GOT3 (cell line): ENCODE measurements at regions not wholly inside any gene's neighbourhood (a gene's known extent, or its start where the extent isn't known, plus 50 kb on each side); places are given as distances from the start of the nearest gene placed in this dataset.

Experiments used
- DNase-seq: peaks from one replicate; lab custom pipeline; 2025; ENCODE audit warnings: mixed read lengths; lab: John Stamatoyannopoulos, UW

GRCh38 chr3:22308871-22309270 lies 557.9 kb upstream of the ZNF385D start:
- no peak for DNase-seq

DNA sequence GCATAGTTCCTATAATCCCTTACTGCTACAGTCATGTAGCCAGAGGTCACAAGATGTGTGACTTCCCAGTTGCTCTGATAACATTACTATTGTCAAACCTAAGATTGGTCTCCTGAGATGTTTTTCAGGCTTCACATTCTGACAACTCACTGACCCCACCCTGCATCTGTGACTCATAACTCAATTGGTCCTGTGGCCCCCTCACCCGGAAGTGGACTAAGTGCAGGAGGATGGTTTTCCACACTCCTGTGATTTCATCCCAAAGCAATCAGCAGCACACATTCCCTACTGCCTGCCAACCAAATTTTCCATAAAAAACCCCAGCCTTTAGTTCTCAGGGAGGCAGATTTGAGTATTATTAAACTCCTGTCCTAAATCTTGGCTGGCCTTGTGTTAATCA lies 564.9 kb upstream of the ZNF385D start:
- no peak for DNase-seq

DNA sequence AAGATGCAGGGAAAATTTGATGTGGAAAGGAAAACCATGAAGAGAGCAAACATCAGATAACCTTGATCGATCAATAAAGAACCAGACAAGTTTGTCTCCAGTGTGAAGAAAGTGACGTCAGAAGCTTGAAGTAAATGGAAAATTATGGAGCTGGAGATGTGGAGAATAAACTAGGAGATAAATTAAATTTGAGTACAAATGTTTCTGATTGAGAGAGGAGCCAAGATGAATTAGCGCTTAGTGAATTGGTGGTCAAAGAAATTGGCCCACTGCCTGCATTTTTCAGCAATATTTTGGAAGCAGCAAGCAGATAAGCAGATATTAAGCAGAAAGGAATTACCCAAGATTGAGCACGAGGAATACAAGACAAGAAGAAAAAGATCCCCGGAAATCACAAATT lies 567.3 kb upstream of the ZNF385D start:
- DNase-seq, result no peak

GRCh38 chr3:22319446-22319845 lies 568.4 kb upstream of the ZNF385D start:
- no peak for DNase-seq

- DNase-seq, result no peak
These were observed 571.9 kb upstream of the ZNF385D start for GRCh38 chr3:22322861-22323260.

- no peak for DNase-seq
These were observed 575.3 kb upstream of the ZNF385D start for GRCh38 chr3:22326305-22326704.

- no peak for DNase-seq
These were observed 584.0 kb upstream of the ZNF385D start for GRCh38 chr3:22334996-22335395.

DNA sequence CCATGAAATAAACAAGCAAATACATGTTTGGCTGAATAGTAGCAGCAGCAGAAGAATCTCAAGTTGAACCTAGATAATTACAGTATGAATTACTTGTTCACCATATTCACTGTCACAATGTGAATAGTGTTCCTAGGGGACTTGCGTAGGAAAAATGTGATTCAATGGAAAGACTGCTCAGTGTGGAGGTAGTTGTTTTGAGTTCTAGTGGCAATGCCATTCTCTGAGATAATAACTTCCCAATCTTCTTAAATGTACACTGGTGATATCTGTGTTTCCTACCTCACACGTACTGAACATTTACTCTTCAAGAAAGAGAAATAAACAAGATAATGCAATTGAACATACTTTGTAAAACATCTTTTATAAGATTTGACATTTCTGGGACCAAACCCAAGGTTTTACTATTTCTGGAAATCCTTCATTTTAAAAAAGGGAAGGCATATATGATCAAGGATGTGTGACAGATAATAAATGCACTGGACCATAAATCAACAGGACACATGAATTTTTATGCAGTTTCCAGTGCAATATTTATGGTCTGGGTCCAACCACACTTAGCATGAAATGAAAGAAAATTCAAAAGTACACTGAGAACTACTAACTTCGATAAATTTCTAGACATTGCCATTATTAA lies 598.3 kb upstream of the ZNF385D start:
- DNase-seq, result no peak

DNA sequence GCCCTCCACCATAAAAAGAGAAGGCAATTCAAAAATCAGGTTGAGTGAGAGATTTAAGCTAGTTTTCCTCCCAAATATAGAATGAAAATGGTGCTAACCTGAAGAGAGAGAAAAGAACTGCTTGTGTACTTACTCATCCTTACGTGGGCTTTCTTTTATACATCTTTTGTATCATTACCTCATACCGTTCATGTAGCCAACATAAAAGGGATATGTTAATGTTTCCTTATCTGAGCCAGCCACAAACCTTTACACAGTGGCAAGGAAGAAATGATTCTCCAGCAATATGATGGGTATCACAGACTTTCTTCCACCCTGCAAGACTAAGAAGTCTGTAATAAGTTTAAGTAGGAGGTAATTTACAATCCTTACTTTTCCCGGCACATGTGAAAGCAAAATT lies 600.8 kb upstream of the ZNF385D start:
- no peak for DNase-seq

- DNase-seq, result no peak
These were observed 602.1 kb upstream of the ZNF385D start for GRCh38 chr3:22353126-22353525.

- no peak for DNase-seq
These were observed 607.3 kb upstream of the ZNF385D start for GRCh38 chr3:22358334-22358733.

DNA sequence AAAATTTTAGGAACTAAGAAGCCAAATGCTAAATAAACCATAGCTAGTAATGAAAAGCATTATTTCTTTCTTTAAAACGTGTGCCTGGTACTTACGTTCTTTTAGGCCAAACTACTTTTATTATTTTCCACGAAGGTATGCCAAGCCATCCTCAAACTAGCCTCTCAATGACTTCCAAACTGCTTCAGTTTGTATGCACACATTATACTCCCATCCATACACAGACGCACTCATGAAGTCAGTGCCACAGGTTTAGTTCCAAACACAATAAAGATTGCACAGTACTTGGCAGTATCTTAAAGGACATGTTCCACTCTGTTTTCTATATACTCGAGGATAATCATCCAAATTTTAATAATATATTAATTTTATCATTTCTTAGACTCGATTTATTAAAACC lies 609.2 kb upstream of the ZNF385D start:
- DNase-seq, result no peak

- DNase-seq, result no peak
These were observed 610.0 kb upstream of the ZNF385D start for GRCh38 chr3:22360970-22361369.

GRCh38 chr3:22361521-22361920 lies 610.5 kb upstream of the ZNF385D start:
- no peak for DNase-seq

DNA sequence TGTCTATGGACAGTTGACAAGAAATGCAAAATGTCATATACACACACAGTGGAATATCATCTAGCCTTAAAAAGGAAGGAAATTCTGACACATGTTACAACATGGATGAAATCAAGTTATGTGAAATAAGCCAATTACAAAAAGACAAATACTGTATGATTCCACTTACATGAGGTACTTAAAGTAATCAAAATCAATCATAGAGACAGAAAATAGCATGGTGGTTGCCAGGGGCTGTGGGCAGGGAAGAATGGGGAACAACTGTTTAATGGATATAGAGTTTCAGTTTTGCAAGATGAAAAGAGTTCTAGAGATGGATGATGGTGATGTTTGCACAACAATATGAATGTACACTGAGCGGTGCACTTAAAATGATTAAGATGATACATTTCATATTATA lies 613.8 kb upstream of the ZNF385D start:
- DNase-seq, result no peak

DNA sequence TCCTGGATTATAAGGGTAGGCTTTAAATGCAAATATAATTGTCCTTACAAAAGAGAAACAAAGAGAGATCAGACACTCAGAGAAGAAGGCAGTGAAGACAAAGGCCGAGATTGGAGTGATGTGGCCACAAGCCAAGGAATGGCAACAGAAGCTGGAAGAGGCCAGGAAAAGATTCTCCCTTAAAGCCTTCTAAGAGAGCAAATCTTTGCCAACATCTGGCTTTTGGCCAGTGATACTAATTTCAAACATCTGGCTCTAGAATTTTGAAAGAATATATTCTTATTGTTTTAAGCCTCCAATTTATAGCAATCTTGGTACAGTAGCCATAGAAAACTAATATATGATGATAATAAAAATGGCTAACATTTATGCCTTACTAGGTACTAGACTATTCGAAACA lies 615.8 kb upstream of the ZNF385D start:
- DNase-seq, result no peak

GRCh38 chr3:22371036-22371435 lies 620.0 kb upstream of the ZNF385D start:
- DNase-seq, result no peak

DNA sequence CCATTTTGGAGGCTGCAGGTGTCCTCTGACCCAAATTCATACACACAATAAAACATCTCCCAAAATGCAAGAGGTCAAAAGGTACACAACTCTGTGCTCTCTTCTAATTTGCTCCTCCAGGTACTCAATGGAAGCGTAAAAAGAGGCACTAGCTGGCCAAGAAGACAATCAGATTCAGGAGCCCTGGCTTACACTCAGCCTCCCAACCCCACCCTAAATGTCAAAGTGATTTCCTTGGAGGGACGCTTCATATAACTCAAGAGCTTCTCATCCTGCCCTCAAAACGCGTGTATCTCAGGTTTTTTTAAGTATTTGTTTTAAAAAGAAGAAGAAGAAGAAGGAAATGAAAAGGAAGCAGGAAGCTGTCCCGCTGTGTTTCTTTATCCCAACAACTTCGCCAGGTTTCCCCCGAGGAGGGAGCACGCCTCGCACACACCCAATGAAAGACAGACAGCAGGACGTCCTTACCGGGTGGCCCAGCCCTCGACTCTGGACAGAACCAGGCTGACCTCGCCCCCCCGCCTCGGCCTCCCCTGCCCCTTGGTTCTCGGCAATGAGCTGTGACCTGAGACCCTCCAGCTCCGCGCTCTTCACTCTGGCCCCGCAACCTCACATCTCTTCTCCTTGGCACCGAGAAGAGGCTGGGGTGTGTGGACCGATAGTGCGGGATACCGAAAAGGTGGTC lies 620.7 kb upstream of the ZNF385D start:
- no peak for DNase-seq

DNA sequence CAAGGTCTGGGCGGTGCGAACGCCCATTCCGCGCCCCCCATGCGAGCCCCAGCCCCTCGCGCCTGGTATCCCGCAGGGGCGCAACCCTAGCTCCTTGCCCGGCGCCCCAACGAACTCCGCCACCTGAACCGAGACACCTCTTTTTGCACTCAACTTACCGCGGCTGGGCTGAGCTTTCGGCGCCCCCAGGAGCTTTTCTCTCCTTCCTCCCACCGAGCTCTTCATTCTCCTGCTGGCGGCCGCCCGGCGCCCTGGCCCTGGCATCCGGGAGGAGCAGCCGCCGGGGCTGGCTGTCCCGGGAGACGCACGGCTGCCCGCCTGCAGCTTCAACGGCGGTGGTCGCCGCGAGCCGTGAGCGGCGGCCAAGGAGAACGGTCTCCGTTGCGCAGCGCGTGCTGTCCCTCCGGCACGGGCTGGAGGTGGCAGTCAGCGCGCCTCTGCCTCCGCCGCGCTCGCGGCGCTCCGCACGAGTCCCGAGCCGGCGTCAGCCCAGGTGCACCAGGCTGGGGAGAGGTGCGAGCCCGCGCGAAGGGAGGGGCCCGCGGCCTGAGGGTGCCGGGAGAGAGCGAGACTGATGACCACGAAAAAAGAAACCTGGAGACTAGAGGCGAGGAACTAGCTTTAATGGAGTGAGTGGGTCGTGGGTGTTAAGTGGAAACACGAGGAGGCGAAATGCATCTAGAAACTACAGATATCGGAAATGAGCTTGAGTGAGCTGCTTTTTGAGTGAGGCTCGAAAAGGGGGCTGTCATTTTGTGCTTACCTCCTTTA lies 621.5 kb upstream of the ZNF385D start:
- no peak for DNase-seq

DNA sequence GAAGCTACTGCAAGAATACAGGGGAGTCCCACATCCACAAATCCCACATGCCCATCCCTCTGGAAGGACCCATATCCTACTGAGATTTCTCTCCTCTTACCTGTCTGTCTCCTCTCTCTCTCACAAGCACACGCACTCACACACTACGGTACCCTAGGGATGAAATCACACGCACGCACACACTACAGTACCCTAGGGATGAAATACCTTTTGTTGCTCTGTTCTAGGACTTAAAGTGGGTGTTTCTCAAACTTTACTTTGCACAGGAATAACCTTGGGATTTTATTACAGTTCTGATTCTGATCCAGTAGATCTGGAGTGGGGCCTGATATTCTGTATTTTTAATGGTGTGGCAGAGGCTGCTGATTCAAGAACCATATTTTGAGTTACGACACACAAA lies 622.2 kb upstream of the ZNF385D start:
- DNase-seq, result no peak

GRCh38 chr3:22373827-22374226 lies 622.8 kb upstream of the ZNF385D start:
- no peak for DNase-seq

- no peak for DNase-seq
These were observed 626.4 kb upstream of the ZNF385D start for GRCh38 chr3:22377421-22377820.

DNA sequence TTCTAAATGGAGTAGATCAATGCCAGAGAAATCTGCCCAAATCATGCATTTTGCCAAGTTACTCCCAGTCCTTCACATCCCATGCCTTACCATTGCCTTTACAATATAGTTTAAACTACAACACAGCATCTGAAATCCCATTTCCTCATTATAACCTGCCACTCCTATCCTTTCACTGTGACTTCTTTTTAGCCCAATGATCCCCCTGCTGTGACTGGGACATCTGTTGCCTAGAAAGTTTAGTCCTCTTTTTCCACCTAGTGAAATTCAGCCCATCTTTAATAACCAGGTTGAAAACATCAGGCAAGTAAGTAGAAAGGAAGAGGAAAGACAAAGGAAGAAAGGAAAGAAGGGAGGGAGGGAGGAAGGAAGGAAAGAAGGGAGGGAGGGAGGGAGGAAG lies 627.9 kb upstream of the ZNF385D start:
- DNase-seq, result no peak
